Type B pancreatic cell (in vitro differentiated cells): ENCODE measurements at regions not wholly inside any gene's neighbourhood (a gene's known extent, or its start where the extent isn't known, plus 50 kb on each side); places are given as distances from the start of the nearest gene placed in this dataset.
"Not testable (repeated sequence)": the region's sequence is repeated elsewhere in the genome, so short reads cannot be mapped to it uniquely, and the experiment has no call there.

Experiments
- DNase-seq: peaks from one replicate; pipeline ENCODE4 v3.0.0; 2021; ENCODE audit warnings: mixed read lengths; ENCODE audit not compliant: unreplicated experiment; ENCODE audit errors: extremely low spot score
- H3K27ac Mint-ChIP-seq: 2 replicates; pipeline ENCODE4 v1.8.0; 2021; ENCODE audit warnings: mild to moderate bottlenecking, mixed read lengths
- H3K27me3 Mint-ChIP-seq: 2 replicates; pipeline ENCODE4 v1.8.0; 2021; ENCODE audit warnings: mixed read lengths
- H3K36me3 Mint-ChIP-seq: 2 replicates; pipeline ENCODE4 v1.8.0; 2021; ENCODE audit warnings: mixed read lengths
- H3K4me1 Mint-ChIP-seq: one replicate; pipeline ENCODE4 v1.8.0; 2021; ENCODE audit warnings: mixed read lengths; ENCODE audit not compliant: unreplicated experiment
- H3K4me3 Mint-ChIP-seq: 2 replicates; pipeline ENCODE4 v1.8.0; 2021; ENCODE audit warnings: mild to moderate bottlenecking, mixed read lengths
- H3K9me3 Mint-ChIP-seq: 2 replicates; pipeline ENCODE4 v1.8.0; 2021; ENCODE audit warnings: mixed read lengths
- TF ChIP-seq, protein P1 (sequence below): fragments of 200-600 bp; sonication (generic); conservative IDR thresholded peaks from 2 replicates; pipeline ENCODE4 v1.5.0; 2021; ENCODE audit warnings: antibody characterized with exemption, mild to moderate bottlenecking

DNA sequence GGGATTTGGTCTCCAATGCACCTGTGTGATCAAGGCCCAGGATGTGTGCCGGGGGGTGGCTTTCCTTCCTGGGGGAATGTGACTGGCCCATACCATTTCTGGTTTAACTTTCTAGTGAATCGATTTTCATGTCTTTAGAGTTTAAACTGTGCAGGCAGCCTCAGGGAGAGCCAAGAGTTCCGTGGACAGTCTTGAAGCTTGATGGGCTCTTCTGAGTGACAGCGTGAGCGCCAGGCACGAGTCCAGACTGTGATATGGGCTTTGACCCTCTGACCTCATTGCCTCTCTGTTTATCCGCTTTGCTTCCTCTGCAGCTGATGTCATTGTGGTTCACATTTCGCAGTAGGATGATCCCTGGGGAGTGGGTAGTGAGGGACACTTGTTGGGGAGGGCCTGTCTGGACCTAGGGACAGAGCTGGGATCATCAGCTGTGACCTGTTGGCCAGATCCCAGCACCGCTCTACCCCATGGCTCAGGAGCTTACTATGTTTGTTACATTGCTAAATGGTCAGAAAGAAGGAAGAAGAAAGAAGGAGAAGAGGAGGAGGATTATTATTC, 80.6 kb upstream of the CLDN5 start:
- H3K36me3 Mint-ChIP-seq, result no peaks in the 10 kb centered on the region
- peaks cover 12% of the 10 kb centered on the region for H3K27me3 Mint-ChIP-seq
- TF ChIP-seq, protein P1, sequence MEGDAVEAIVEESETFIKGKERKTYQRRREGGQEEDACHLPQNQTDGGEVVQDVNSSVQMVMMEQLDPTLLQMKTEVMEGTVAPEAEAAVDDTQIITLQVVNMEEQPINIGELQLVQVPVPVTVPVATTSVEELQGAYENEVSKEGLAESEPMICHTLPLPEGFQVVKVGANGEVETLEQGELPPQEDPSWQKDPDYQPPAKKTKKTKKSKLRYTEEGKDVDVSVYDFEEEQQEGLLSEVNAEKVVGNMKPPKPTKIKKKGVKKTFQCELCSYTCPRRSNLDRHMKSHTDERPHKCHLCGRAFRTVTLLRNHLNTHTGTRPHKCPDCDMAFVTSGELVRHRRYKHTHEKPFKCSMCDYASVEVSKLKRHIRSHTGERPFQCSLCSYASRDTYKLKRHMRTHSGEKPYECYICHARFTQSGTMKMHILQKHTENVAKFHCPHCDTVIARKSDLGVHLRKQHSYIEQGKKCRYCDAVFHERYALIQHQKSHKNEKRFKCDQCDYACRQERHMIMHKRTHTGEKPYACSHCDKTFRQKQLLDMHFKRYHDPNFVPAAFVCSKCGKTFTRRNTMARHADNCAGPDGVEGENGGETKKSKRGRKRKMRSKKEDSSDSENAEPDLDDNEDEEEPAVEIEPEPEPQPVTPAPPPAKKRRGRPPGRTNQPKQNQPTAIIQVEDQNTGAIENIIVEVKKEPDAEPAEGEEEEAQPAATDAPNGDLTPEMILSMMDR, result no peak
- no peaks in the 10 kb centered on the region for H3K9me3 Mint-ChIP-seq
- H3K27ac Mint-ChIP-seq, result no peak overlapping the region
- H3K4me1 Mint-ChIP-seq, result no peaks in the 10 kb centered on the region
- no peak overlapping the region for H3K4me3 Mint-ChIP-seq
- no peak for DNase-seq

DNA sequence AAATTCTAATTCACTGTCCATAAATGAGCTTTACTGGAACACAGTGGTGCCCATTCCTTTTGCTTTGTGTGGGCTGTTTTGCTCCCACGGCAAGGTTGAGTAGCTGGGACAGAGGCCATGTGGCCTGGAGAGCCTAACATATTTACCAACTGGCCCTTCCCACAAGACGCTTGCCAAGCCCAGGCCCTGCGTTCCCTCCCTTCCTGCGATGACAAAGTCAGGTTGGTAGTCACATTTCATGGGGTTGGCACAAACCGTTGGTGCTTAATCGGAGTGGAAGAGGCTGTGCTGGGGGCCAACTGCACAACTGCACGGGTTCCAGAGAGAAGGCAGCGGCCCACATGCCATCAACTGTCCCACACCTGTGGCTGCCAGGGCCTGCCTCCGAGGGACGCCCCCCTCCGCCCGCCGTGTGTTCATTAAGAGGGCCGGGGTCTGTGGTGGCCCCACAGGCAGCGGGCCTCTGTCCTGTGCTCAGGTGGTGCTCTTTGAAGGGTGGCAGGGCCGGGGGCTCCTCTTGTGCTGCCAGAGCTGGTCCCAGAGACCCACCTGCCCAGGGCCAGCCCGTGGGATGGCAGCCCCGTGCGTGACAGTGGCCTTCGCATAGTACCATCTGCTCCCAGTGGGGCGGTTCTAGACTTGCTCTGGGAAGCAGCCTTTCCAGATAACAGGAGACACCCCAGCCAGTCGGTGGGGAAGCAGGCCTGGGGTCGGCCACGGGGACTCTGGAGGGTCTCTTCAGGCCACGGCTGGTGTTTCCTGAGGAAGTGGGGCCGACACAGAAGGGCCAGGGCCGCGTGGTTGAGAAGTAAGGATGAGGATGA, 81.5 kb upstream of the CLDN5 start:
- no peaks in the 10 kb centered on the region for H3K9me3 Mint-ChIP-seq
- H3K4me3 Mint-ChIP-seq, result no peak overlapping the region
- peaks cover 12% of the 10 kb centered on the region for H3K27me3 Mint-ChIP-seq
- no peaks in the 10 kb centered on the region for H3K4me1 Mint-ChIP-seq
- TF ChIP-seq, protein P1, result no peak
- DNase-seq, result no peak
- no peak overlapping the region for H3K27ac Mint-ChIP-seq
- no peaks in the 10 kb centered on the region for H3K36me3 Mint-ChIP-seq

DNA sequence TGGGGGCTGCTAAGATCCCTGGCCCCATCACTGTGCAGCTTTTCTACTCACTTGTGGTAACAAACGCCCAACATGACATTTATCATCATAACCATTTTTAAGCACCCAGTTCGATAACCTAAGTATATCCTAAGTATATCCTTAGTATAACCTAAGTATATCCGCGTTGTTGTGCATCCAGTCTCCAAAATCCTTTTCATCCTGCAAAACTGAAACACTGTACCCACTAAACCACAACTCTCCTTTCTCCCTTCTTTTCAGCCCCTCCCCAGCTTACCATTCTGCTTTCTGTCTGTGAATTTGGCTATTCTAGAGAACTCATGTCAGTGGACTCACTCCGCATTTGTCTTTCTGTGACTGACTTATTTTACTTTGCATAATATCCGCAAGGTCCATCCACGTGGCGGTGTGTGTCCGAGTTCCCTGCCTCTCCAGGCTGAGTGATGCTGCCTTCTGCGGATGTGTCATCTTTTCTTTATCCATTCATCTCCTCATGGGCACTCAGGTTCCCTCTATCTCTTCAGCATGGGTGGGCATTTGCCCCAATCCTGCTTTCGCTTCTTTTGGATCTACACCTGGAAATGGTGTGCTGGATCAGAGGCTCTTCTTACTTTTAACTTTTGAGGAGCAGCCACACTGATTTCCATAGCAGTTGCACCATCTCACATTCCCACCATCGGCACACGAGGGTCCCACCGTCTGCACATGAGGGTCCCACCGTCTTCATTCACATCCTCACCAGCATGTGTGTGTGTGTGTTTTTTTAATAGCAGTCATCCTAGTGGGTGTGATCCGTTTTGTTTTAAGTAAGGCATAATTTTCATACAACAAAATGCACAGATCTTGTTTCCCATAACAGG, 82.4 kb upstream of the CLDN5 start:
- Mint-ChIP-seq H3K4me3 (no peak overlapping the region), H3K36me3 (no peaks in the 10 kb centered on the region), H3K27ac (no peak overlapping the region), H3K9me3 (no peaks in the 10 kb centered on the region), H3K4me1 (no peaks in the 10 kb centered on the region), H3K27me3 (peaks cover 17% of the 10 kb centered on the region)
- TF ChIP-seq, protein P1, result no peak
- no peak for DNase-seq

DNA sequence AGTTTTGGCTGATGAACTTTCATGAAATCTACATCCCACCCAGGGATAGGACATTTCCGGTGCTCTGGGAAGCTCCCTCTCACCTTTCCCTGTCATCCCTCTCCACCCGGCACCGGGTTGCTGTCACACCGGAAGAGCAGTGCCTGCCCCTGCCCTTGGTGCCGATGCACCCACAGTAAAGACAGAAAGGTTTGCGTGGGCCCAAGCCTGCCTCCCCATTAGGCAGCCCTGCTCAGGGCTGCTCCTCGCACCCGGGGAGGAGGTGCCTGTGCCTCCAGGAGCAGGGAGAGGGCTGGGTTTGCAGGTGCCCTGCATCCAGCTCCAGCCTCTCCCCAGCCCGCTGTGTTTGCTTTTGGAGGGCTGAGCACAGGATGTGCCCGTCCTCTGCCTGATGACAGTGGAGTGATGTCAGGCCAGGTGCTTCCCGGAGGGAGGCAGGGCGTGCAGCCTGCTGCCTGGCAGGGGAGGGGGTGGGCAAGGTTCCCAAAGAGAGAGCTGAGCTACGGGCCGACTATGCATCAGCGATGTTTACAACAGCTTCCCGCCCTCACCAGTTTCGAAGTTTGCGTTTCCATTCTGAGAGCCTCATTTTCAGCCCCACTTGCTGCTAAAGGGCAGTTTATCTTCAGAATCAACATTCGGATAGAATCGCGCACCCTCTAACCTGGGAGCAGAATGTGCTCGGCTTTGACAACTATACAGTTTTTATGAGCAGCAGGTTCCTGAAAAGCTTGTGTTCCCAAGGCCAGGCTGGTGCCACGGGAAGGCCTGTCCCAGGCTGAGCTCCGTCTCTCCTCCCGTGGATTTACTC, 83.2 kb upstream of the CLDN5 start:
- TF ChIP-seq, protein P1, result no peak
- Mint-ChIP-seq H3K27me3 (peaks cover 22% of the 10 kb centered on the region), H3K27ac (no peak overlapping the region), H3K4me3 (no peak overlapping the region), H3K4me1 (no peaks in the 10 kb centered on the region), H3K36me3 (no peaks in the 10 kb centered on the region), H3K9me3 (no peaks in the 10 kb centered on the region)
- DNase-seq, result no peak

DNA sequence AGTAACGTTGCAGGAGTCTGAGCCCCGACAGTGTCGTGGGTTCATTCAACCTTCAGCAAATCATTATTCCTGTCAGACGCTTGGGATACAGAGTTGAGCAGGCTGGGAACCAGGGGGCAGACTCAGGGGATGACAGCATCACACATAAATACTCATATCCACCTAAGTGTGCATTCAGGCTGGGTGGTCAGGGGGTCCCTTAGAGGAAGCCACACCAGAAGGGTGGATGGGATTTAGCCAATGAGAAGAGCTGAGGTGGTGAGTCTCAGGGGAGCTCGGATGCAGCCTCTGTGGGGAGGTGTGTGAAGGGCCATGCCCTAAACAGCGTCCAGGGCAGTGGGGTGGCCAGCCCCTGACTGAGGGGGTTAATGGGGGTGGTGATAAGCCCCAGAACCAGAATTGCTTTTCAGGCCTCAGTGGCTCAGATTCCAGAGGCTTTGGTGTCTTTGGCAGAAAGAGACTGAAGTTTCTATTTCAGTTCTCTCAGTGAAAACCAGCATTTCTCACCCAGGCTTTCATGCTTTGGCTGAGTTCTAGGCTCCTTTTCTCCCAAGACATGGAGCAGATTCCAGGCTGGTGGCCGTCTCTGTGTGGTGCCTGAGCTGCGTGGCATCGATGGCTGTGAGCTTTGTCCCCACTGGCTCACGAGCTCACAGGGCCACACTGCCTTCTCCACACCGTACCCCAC, 83.9 kb upstream of the CLDN5 start:
- H3K36me3 Mint-ChIP-seq, result no peaks in the 10 kb centered on the region
- H3K9me3 Mint-ChIP-seq, result no peaks in the 10 kb centered on the region
- no peak overlapping the region for H3K4me3 Mint-ChIP-seq
- no peaks in the 10 kb centered on the region for H3K4me1 Mint-ChIP-seq
- no peak for DNase-seq
- TF ChIP-seq, protein P1, result no peak
- H3K27ac Mint-ChIP-seq, result no peak overlapping the region
- H3K27me3 Mint-ChIP-seq, result peaks cover 24% of the 10 kb centered on the region

DNA sequence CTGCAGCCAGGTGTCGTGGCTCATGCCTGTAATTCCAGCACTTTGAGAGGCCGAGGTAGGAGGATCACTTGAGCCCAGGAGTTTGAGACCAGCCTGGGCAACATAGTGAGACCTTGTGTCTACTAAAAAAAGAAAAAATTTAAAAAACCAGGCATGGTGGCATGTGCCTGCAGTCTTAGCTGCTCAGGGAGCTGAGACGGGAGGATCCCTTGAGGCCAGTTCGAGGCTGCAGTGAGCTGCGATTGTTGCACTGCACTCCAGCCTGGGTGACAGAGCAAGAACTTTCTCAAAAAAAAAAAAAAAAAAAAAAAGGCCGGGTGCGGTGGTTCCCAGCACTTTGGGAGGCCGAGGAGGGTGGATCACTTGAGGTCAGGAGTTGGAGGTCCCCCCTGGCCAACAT, 85.5 kb upstream of the CLDN5 start:
- H3K36me3 Mint-ChIP-seq, DNase-seq, H3K4me1 Mint-ChIP-seq, H3K4me3 Mint-ChIP-seq, H3K27ac Mint-ChIP-seq, H3K9me3 Mint-ChIP-seq: not testable (repeated sequence)
- H3K27me3 Mint-ChIP-seq, result peaks cover 24% of the 10 kb centered on the region
